Skin epidermis (tissue), 12 donors: ENCODE measurements at regions not wholly inside any gene's neighbourhood (a gene's known extent, or its start where the extent isn't known, plus 50 kb on each side); places are given as distances from the start of the nearest gene placed in this dataset.

Source experiments
- H3K27ac ChIP-seq, 21 experiments: fragments of 200-600 bp; sonication (generic) in 11 of 21; one replicate each; pipeline ENCODE4 v1.5.0; 2020; ENCODE audit warnings: mild to moderate bottlenecking in 3 of 21, inconsistent platforms in 2 of 21, moderate library complexity in 2 of 21
- H3K4me3 ChIP-seq, 7 experiments: fragments of 200-600 bp; sonication (generic) in 2 of 7; one replicate each; pipeline ENCODE4 v1.5.0; 2020; ENCODE audit warnings: inconsistent platforms in 2 of 7, mild to moderate bottlenecking in 2 of 7, moderate library complexity in 1 of 7

DNA sequence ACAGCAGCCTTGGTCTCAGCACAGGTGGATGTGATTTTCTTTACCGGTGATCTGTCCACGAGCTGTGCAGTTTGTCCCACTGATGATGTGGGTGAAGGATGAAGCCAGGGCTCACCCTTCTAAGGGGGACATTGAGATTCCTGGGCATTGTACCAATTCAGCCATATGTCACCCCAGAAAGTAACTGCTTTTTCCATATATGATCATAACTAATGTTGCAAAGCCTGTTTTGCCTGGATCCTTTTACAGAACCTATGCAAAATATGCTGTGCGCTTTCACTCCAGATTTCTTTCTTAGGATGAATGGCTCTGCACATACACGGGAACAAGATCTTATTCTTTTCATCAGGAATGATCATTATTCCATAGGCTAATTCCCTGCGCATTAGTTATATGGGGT is 96.9 kb upstream of the POU3F3 start:
- H3K27ac ChIP-seq = no peak overlapping the region
- no peak overlapping the region for H3K4me3 ChIP-seq

DNA sequence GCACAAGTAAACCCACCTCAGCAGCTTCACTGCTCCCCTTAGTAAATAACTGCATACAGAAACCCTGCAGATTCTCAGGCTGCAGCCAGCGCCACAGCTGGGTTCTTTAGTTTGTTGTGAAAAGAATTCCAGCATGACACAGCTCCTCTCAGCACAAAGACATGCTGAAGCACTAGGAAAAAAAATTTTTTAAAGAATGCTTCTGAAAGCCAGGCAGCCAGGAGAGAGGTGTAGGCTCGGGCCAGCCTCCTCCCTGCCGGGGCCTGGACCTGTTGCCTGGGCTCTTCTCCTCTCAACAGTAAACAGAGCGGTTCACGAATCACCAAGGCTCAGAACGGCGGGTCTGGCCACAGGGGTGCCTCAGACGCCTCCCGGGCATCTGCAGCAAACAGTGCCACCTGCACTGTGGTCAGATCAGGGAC is 95.7 kb upstream of the POU3F3 start:
- Histone ChIP-seq H3K4me3 (no peak overlapping the region), H3K27ac (no peak overlapping the region)

DNA sequence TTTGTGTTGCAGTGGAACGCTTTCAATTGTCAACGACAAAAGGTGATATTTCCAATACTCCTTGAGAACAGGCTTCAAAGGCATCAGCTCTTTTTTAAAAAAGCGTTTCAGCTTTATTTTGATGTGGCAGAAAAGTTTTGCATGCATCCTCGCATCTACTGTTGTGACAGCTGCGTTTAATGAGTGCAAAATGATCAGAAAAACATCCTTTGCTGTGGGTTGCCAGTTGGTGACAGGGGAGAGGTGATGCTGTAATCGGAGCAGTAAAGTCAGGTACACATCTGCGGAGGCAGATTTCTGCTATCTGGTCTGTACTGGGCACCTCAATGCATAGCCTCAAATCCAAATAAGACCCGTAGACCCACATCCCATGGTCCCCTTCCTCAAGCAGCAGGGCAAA is 91.9 kb upstream of the POU3F3 start:
- Histone ChIP-seq H3K4me3 (no peak overlapping the region), H3K27ac (no peak overlapping the region)

DNA sequence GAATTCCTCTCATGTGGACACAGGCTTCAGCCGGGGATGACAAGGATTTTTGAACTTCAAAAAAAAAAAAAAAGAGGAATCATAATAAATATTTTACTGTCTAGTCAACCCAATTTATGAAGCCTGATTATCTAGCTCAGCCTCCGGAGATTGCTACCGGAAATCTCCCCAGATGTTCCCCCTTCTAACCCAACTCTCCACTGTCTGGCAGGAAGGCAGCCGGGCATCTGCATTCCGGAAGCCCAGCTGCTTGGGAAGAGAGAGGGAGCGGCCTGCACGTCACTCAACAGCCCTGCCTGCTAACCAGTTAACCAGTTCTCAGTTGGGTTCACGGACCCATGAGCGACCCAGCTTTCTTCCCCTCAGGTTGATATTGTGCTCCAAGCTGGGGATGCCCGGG is 87.2 kb upstream of the POU3F3 start:
- H3K27ac ChIP-seq = no peak overlapping the region
- H3K4me3 ChIP-seq = no peak overlapping the region

DNA sequence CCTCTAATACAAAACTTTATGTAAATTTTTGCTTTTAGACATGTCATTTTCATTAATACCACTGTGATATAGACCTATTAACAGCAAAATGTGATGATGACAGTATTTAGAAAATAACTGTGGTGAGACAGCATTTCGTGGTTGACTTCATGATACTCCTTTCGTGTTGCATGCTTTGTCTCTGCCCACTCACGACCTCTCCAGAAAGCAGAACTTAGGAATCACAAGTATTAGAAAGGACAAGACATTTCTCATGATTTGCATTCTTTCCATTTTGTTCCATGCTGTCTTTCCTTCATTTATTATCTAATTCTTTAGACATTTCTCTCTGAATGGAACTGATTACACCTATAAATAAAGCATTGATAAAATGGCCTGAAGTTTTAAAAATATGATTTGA is 85.2 kb upstream of the POU3F3 start:
- Histone ChIP-seq H3K4me3 (no peak overlapping the region), H3K27ac (no peak overlapping the region)

DNA sequence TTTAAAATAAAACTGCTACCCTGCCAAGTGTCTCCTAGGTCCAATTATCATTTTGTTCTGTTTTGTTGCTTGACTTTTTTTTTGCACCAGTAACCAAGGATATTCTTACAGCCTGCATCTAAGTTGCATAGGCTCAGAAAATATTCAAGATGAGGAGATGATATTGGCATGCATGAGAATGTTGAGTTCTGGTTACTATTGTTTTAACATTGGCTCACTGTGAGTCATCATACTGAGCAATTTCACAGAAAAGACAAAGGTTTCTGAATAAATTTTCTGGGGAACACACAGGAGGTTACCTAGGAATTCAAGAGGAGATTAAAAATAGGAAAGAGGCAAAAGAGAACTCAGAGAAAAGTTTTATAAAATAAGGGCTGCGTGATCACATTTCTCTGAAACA is 84.8 kb upstream of the POU3F3 start:
- Histone ChIP-seq H3K4me3 (no peak overlapping the region), H3K27ac (no peak overlapping the region)

DNA sequence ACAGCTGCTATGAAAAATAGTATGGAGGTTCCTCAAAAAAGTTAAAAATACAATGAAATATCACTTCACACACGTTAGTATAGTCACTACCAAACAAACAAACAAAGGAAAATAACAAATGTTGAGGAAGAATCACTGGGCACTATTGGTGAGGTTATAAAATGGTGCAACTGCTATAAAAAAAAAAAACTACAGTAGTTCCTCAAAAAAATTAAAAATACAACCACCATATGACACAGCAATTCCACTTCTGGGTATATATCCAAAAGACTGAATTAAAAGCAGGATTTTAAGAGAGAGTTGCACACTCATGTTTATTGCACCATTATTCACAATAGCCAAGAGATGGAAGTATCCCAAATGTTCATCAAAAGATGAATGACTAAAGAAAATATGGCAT is 80.9 kb upstream of the POU3F3 start:
- no peak overlapping the region for H3K4me3 ChIP-seq
- no peak overlapping the region for H3K27ac ChIP-seq

DNA sequence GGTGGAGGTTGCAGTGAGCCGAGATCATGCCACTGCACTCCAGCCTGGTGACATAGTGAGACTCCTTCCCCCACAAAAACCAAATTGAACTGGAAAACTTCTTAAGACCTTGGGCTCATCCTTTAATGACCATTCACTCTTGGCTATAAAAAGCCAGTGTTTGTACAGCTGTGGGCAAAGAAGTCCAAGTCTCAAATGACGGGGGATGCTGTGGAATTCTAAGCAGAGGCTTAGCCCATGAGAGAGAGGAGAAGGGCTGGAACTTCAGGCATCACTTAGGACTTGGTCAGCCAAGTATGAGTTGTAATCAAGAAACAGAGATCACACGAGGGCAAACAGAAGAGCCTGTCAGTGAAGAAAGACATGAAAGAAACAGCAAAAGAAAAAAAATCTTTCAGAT is 79.3 kb upstream of the POU3F3 start:
- Histone ChIP-seq H3K27ac (no peak overlapping the region), H3K4me3 (no peak overlapping the region)

DNA sequence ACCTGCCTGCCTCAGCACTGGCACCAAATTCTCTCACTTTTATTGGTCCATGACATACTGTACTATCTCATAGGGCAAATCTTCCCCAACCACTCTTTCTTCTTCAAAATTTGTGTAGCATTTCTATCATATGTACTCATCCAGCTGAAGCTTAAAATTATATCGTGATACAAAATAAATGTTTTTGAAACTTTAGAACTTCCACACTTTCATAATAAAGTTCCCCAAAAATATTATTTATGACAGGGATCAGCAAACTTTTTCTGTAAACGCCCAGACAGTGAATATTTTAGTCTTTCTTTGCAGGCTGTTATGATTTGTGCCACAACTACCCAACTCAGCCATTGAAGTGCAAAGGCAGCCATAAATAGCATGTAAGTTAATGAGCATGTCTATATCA is 76.2 kb upstream of the POU3F3 start:
- Histone ChIP-seq H3K4me3 (no peak overlapping the region), H3K27ac (no peak overlapping the region)

DNA sequence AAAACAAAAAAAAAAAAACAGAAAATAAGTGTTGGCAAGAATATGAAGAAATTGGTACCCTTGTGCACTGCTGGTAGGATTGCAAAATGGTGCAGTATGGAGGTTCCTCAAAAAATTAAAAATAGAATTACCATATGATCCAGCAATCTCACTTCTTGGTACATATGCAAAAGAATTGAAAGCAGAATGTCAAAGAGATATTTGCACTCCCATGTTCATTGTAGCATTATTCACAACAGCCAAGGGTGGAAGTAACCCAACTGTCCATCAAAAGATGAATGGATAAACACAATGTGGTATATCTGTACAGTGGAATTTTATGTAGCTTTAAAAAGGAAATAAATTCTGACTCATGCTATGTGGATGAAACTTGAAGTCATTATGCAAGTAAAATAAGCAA is 72.8 kb upstream of the POU3F3 start:
- Histone ChIP-seq H3K4me3 (no peak overlapping the region), H3K27ac (no peak overlapping the region)

DNA sequence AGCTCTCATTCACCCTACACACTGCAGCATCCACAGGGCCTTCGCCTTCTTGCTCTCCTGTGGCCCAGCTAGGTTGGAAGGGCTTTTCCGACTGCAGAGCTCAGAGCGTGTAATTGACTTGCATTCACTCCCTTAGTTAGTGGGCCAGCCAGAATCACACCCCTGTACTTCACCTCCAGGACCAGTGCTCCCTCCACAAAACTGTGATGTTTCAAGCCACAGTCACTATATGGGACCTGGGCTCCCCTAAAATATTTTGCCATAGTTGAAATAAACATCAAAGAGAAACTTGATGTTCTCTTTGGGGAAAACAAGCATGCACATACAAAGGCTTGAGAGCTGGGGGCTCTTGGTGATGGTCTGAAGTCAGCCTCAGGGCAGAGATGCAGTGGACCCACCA is 69.7 kb upstream of the POU3F3 start:
- no peak overlapping the region for H3K4me3 ChIP-seq
- no peak overlapping the region for H3K27ac ChIP-seq

DNA sequence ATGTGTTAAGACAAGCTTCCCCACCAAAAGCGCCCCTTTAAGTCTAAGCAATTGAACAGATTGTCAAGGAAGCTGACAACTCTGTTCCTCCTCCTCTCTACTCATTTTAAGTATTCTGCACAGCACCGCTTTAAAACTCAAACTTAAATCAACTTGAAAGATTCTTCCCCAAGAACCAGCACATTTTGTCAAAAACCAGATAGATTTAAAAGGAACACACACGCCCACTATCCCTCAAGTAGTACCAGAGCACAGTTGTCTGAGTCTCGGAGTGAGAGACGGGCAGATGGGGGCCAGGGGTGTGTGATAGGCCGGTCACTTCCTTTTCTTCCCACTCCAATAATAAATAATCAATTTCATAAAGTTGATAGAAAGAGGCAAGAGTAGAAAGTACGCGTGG is 67.7 kb upstream of the POU3F3 start:
- Histone ChIP-seq H3K4me3 (no peak overlapping the region), H3K27ac (no peak overlapping the region)

DNA sequence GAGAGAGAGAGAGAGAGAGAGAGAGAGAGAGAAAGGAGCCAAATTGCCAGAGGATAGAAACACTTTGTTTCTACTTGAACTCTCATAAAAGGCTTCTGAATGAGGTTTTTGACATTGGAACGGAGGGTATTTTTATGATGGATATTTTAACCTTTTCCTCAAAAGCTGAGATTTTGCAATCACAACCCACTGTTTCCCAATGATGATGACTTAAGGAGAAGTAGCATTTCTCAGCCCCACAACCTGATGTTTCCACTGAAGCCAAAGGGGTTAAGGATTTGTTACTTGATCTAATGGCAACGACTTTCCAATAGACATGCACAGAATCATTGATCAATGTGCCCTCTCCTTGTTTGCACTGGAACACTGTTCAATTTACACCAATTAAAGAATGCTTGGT is 67.1 kb upstream of the POU3F3 start:
- Histone ChIP-seq H3K4me3 (no peak overlapping the region), H3K27ac (no peak overlapping the region)

DNA sequence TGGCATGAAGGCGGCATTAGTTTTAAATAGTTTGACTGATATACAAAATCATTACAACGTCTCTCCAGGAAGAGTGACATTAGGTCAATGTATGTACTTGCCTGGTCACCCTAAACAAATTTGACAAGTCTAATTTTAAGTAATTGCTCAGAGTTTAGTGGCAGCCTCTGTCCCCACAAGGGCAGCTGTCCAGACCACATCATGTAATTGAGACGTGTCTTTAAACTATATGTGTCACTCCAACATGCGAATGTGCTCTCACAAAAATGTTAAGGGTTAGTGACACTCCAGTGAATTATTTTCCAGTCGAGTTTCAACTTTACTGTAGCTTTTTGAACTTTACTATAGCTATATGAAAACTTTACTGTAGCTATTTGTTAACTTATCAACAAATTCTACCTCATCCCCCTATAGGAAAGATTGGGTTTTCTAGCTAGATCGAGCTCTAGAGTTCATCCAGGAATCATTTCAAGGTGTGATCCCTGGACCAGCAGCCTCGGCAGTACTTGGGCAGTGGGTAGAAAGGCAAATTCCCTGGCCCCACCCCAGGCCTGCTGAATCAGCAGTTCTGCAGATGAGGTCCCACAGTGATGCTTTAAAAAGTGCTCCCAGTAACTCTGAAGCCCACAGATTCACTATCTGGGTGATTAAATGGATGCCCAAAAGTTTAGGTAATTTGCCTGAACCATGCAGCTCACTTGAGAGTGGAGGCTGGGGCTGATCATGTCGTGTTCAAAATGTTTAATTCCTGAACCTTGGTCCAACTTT is 66.4 kb upstream of the POU3F3 start:
- no peak overlapping the region for H3K27ac ChIP-seq
- H3K4me3 ChIP-seq = no peak overlapping the region

DNA sequence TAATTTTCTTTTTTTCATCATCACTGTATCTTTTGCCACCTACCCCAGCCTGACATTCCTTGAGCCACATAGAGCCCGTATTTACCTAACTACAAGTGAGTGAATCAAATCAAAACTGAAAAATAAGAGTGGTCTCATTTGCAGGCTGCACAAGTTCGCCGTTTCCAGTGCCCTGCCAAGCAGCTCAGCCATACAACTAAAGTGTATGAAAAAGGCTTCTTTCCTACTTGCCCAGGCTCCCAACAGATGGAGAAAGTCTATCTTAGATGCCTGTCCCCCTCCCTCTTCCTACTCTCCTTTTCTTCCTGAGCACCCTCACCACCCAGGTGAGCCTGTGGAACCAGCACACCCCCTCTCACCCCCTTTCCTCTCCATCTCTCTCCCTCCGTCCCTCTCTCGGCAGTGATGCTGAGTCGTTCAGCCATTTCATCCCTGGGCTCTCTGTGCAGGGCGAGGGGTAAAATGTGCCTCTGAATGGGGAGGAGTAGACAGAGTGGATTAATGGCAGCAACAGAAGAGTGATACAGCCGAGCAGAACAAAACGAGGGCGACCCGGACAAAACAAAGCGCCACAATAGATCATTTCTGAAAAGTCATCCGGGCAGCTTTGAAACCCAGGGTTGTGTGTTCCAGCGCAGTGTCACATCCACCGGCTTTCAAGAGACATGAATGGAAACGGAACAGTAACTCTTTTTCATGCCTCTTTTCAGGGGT is 65.0 kb upstream of the POU3F3 start:
- no peak overlapping the region for H3K4me3 ChIP-seq
- no peak overlapping the region for H3K27ac ChIP-seq

DNA sequence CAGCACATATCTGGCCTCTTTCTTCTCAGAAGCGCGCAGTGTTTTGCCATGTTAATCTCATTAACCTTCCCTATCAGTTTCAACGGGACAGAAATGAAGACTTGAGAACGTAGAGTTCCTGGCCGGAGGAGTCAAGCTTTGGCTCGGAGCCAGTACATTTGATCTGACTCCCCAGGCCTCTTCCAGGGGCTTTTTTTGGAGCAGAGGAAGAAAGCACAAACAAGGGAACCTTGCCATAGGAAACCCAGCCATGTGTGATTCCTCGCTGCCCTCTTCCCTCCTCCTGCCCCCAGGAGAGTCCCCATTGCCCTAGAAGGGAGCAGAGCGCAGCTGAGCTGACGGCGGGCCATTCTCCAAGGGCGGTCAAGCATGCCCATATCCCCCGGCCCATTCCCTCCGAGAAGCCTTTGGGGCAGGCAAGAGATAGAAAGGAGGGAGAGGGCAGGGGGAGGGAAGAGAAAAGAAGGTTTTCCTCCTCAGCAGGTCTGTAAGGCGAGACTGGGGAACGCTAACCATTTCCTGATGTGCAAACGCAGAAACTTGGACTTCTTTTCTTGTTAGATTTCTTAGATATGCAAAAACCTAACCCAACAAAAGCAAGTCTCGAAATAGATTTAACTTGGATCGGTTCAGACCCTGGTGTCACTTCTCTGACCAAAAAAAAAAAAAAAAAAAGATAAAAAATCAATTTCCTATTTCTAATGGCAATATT is 63.7 kb upstream of the POU3F3 start:
- no peak overlapping the region for H3K4me3 ChIP-seq
- peak overlapping the region in 1 of 21 experiments; percentile 16 for H3K27ac ChIP-seq

DNA sequence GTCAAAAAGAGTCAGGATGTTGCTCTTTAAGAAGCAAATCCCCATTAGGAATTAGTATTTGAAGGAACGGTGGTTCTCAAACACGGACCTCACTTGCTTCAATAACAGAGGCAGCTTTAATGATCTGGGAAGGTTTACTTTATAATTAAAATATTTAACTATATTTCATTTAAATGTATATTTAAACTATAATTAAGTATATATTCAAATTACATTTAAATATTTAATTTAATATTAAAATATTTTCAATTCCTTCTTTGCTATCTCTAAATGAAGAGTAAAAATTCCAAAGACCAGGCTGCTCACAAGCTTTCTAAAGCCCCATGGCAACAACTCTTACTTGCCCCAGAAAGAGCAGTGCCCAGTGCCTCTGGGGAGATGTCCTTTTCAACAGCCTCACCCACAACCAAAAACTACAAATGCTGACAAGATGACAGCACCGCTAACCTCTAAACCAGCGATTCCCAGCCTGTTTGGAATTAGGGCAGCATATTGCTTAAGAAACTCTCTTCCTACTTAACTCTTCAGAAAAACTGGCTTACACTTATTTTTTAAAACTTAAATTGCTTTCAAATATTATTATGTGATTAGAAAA is 62.9 kb upstream of the POU3F3 start:
- H3K4me3 ChIP-seq = no peak overlapping the region
- H3K27ac ChIP-seq = no peak overlapping the region

DNA sequence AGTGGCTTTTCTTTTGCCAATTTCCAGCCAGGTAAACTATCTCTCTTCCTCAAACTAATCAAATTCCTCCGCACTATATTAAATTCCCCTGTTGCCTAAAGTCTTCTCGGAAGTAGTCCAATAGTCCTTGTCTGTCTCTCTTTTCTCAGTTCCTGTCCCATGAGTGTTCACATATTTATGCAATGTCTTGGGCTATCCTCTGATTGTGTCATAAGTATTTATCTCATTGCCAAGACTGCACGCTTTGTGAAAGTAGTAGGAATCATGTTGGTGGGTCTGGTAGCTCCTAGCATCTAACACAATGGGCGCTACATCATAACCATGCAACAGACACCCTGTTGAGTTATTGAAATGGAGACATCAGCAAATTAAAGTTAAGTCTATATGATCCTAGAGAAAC is 59.9 kb upstream of the POU3F3 start:
- no peak overlapping the region for H3K27ac ChIP-seq
- no peak overlapping the region for H3K4me3 ChIP-seq

DNA sequence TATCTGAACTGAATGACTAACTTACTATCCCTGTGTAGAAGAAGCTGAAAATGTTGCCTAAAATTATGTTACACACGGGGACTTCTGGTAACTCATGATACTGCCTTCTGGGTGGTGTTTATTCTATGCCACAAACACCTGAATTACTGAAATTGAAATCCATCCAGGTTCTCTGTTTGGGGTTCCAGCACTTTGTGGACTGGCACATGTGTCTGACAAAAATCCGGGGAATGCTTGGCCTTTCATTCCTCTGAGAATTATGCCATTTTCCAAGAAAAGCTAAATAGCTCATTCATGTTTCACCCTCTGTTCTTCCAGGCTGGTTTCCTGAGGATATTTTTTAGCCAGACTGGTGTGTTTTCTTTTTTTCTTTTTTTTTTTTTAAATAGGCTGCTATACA is 59.5 kb upstream of the POU3F3 start:
- H3K27ac ChIP-seq = no peak overlapping the region
- no peak overlapping the region for H3K4me3 ChIP-seq
